Activated naive CD4-positive, alpha-beta T cell treated with anti-CD3 and anti-CD28 coated beads for 36 hours (primary cell): ENCODE measurements at regions not wholly inside any gene's neighbourhood (a gene's known extent, or its start where the extent isn't known, plus 50 kb on each side); places are given as distances from the start of the nearest gene placed in this dataset.

Experiments used
- CTCF ChIA-PET: fragments of 350-600 bp; sonication (Branson Sonifier 250); formaldehyde crosslinking; loops from one replicate; lab custom pipeline; 2021; ENCODE audit warnings: antibody characterized with exemption; lab: Charles Lee
- DNase-seq: peaks from one replicate; pipeline ENCODE4 v3.0.0-alpha.2; 2020
- H3K27ac Mint-ChIP-seq: one replicate; pipeline ENCODE4 v1.8.0; 2021; ENCODE audit warnings: mild to moderate bottlenecking, mixed read lengths
- H3K27me3 Mint-ChIP-seq: one replicate; pipeline ENCODE4 v1.8.0; 2021; ENCODE audit warnings: low read depth, mixed read lengths
- H3K36me3 Mint-ChIP-seq: one replicate; pipeline ENCODE4 v1.8.0; 2021; ENCODE audit warnings: low read depth, mixed read lengths
- H3K4me1 Mint-ChIP-seq: one replicate; pipeline ENCODE4 v1.8.0; 2021; ENCODE audit warnings: low read depth, mixed read lengths
- H3K4me3 Mint-ChIP-seq: one replicate; pipeline ENCODE4 v1.8.0; 2021; ENCODE audit warnings: mild to moderate bottlenecking, moderate library complexity, mixed read lengths
- H3K9me3 Mint-ChIP-seq: one replicate; pipeline ENCODE4 v1.8.0; 2021; ENCODE audit warnings: mixed read lengths
- intact Hi-C: fragments of 100-400 bp; cut with micrococcal nuclease; formaldehyde crosslinking; loops from one replicate; pipeline ENCODE4 v1.15.1; 2023

DNA sequence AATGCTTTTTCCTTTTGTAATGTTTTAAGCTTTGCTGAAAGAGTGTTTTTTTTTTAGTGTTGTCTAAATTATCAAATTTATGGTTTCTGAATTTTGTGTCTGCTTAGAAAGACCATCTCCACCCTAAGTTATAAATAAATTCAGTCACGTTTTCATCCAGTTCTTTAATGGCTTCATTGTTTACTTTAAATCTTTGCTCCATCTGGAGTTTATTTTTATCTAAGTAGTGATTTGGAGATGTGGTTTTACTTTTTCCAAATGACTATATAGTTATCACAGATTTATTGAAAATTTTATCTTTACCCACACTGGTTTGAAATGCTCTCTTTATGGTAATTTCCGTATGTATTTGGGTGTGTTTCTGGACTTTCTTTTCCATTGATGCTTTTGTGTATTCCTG lies 577.2 kb upstream of the ZNF608 start:
- intact Hi-C loops = no loop called here
- no peaks in the 10 kb centered on the region for H3K4me1 Mint-ChIP-seq
- H3K36me3 Mint-ChIP-seq = no peaks in the 10 kb centered on the region
- H3K27ac Mint-ChIP-seq = no peak overlapping the region
- DNase-seq = no peak
- H3K4me3 Mint-ChIP-seq = no peak overlapping the region
- H3K27me3 Mint-ChIP-seq = no peaks in the 10 kb centered on the region
- CTCF ChIA-PET = interaction anchor here (0.7 kb wide), 1 partner anchor 27 kb away, joined by 3 read pairs; no protein-coding TSS in a partner anchor
- peaks cover 1% of the 10 kb centered on the region for H3K9me3 Mint-ChIP-seq

GRCh38 chr5:125325488-125326149 lies 579.2 kb upstream of the ZNF608 start:
- intact Hi-C loops = no loop called here
- Mint-ChIP-seq H3K4me1 (no peaks in the 10 kb centered on the region), H3K27me3 (no peaks in the 10 kb centered on the region), H3K27ac (no peak overlapping the region), H3K4me3 (no peak overlapping the region), H3K36me3 (no peaks in the 10 kb centered on the region), H3K9me3 (peaks cover 1% of the 10 kb centered on the region)
- DNase-seq = no peak
- CTCF ChIA-PET = no interaction called here

DNA sequence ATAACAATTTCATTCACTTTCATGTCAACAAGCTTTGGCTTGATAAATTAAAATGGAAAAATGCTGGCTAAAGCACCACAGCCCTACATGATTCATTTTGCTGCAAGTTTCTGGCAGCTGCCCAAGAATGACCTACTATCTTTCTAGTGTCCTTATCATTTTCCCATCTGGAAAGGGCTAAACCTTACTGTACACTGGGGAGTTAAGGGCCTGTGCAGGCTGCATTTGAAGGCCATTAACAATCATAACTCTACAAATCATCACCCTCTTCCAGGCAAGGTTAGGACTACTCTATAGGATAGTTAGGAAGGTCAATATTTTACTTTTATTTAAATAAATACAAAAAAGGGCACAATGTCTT lies 579.7 kb upstream of the ZNF608 start:
- no peaks in the 10 kb centered on the region for H3K27me3 Mint-ChIP-seq
- H3K9me3 Mint-ChIP-seq = no peaks in the 10 kb centered on the region
- H3K36me3 Mint-ChIP-seq = no peaks in the 10 kb centered on the region
- no peak for DNase-seq
- no peak overlapping the region for H3K27ac Mint-ChIP-seq
- CTCF ChIA-PET = no interaction called here
- no peaks in the 10 kb centered on the region for H3K4me1 Mint-ChIP-seq
- no peak overlapping the region for H3K4me3 Mint-ChIP-seq
- intact Hi-C loops = no loop called here

- Mint-ChIP-seq H3K27ac (no peak overlapping the region), H3K4me3 (no peak overlapping the region), H3K27me3 (no peaks in the 10 kb centered on the region), H3K36me3 (no peaks in the 10 kb centered on the region), H3K4me1 (no peaks in the 10 kb centered on the region), H3K9me3 (no peaks in the 10 kb centered on the region)
- CTCF ChIA-PET = no interaction called here
- no peak for DNase-seq
- intact Hi-C loops = no loop called here
Measured at GRCh38 chr5:125327676-125328075, 581.2 kb upstream of the ZNF608 start.

- intact Hi-C loops = no loop called here
- H3K9me3 Mint-ChIP-seq = peaks cover 4% of the 10 kb centered on the region
- no peaks in the 10 kb centered on the region for H3K27me3 Mint-ChIP-seq
- DNase-seq = no peak
- H3K36me3 Mint-ChIP-seq = no peaks in the 10 kb centered on the region
- H3K27ac Mint-ChIP-seq = no peak overlapping the region
- CTCF ChIA-PET = no interaction called here
- H3K4me3 Mint-ChIP-seq = no peak overlapping the region
- no peaks in the 10 kb centered on the region for H3K4me1 Mint-ChIP-seq
Measured at GRCh38 chr5:125331987-125332598, 585.7 kb upstream of the ZNF608 start.

GRCh38 chr5:125333416-125333815 lies 587.0 kb upstream of the ZNF608 start:
- Mint-ChIP-seq H3K4me3 (no peak overlapping the region), H3K9me3 (peaks cover 6% of the 10 kb centered on the region), H3K4me1 (no peaks in the 10 kb centered on the region), H3K27ac (no peak overlapping the region), H3K27me3 (no peaks in the 10 kb centered on the region), H3K36me3 (no peaks in the 10 kb centered on the region)
- DNase-seq = no peak
- CTCF ChIA-PET = no interaction called here
- intact Hi-C loops = no loop called here

DNA sequence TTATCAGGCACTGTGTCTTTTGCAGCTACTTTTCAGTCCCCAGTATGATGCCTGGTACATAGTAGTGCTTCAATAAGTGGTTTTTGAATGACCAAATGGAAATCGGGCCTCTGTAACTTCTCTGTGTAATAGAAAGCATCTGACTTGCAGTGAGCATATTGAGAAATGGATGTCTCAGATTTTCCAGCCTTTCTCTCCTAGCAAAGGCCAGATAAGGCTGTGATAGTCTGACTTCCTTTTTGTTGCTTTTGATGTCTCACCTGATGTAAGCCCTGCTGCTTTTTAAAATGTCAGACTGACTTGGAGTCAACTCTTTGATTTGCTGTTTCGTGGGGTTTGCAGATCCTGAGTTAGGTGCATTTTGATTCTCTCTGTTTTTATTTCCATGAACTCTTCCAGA lies 590.0 kb upstream of the ZNF608 start:
- Mint-ChIP-seq H3K4me1 (no peaks in the 10 kb centered on the region), H3K27ac (no peak overlapping the region), H3K27me3 (no peaks in the 10 kb centered on the region), H3K4me3 (no peak overlapping the region), H3K36me3 (no peaks in the 10 kb centered on the region), H3K9me3 (peaks cover 8% of the 10 kb centered on the region)
- CTCF ChIA-PET = no interaction called here
- no peak for DNase-seq
- intact Hi-C loops = no loop called here

GRCh38 chr5:125337294-125337693 lies 590.9 kb upstream of the ZNF608 start:
- Mint-ChIP-seq H3K4me3 (no peak overlapping the region), H3K27me3 (no peaks in the 10 kb centered on the region), H3K36me3 (no peaks in the 10 kb centered on the region), H3K27ac (no peak overlapping the region), H3K4me1 (no peaks in the 10 kb centered on the region), H3K9me3 (peaks cover 10% of the 10 kb centered on the region)
- no peak for DNase-seq
- intact Hi-C loops = no loop called here
- CTCF ChIA-PET = no interaction called here

GRCh38 chr5:125338440-125339174 lies 592.2 kb upstream of the ZNF608 start:
- Mint-ChIP-seq H3K4me1 (no peaks in the 10 kb centered on the region), H3K27me3 (no peaks in the 10 kb centered on the region), H3K9me3 (peaks cover 10% of the 10 kb centered on the region), H3K27ac (no peak overlapping the region), H3K36me3 (no peaks in the 10 kb centered on the region), H3K4me3 (no peak overlapping the region)
- DNase-seq = no peak
- CTCF ChIA-PET = no interaction called here
- intact Hi-C loops = no loop called here

GRCh38 chr5:125341436-125341835 lies 595.0 kb upstream of the ZNF608 start:
- no peaks in the 10 kb centered on the region for H3K36me3 Mint-ChIP-seq
- H3K27ac Mint-ChIP-seq = no peak overlapping the region
- CTCF ChIA-PET = no interaction called here
- H3K4me1 Mint-ChIP-seq = no peaks in the 10 kb centered on the region
- H3K4me3 Mint-ChIP-seq = no peak overlapping the region
- intact Hi-C loops = no loop called here
- no peaks in the 10 kb centered on the region for H3K27me3 Mint-ChIP-seq
- no peak for DNase-seq
- H3K9me3 Mint-ChIP-seq = peaks cover 7% of the 10 kb centered on the region

DNA sequence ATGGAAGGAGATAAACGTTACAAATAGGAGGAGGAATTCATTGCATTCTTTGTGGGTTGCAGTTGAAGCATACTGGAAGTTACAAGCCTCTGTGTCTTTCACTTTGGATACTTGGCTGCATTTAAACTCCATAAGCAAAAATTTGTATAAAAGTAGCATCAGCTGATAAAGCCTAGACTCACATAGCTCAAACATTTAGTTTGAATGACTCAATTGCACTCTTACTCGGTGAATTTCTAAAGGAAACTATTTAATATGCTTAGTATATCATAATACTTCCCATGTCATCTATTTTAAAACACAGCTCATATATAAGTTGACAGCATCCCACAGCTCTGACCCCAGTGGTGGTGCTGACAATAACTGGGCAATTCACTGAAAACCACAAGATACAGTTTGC lies 596.6 kb upstream of the ZNF608 start:
- Mint-ChIP-seq H3K36me3 (no peaks in the 10 kb centered on the region), H3K4me1 (no peaks in the 10 kb centered on the region), H3K27ac (no peak overlapping the region), H3K4me3 (no peak overlapping the region), H3K9me3 (peaks cover 5% of the 10 kb centered on the region), H3K27me3 (no peaks in the 10 kb centered on the region)
- CTCF ChIA-PET = no interaction called here
- no peak for DNase-seq
- intact Hi-C loops = no loop called here

GRCh38 chr5:125346316-125346715 lies 599.9 kb upstream of the ZNF608 start:
- Mint-ChIP-seq H3K4me3 (no peak overlapping the region), H3K4me1 (no peaks in the 10 kb centered on the region), H3K27ac (no peak overlapping the region), H3K36me3 (no peaks in the 10 kb centered on the region), H3K9me3 (peaks cover 2% of the 10 kb centered on the region), H3K27me3 (no peaks in the 10 kb centered on the region)
- CTCF ChIA-PET = no interaction called here
- intact Hi-C loops = no loop called here
- DNase-seq = no peak

DNA sequence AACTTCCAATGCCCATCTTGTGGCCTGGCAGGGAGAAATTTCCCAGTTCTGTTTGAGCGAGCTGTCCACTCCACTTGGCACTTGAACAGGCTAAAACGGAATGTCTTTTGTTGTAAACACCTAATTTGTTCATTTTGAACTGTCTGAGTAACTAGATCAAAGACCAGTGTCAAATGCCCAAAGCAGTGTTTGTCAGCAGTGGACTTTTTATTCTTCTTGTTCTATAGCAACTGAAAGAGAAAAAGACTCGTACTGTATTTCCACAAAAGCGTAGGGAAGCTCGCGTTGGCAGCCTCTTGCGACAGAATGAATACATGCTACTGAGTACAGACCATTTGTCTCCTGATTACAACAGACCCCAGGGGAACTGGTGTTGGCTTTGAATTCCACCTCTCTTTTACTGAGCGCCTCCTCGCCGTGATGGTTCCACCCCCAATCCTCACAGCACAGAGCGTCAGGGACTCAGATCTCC lies 601.8 kb upstream of the ZNF608 start:
- DNase-seq = no peak
- Mint-ChIP-seq H3K4me3 (no peak overlapping the region), H3K4me1 (no peaks in the 10 kb centered on the region), H3K36me3 (no peaks in the 10 kb centered on the region), H3K27me3 (no peaks in the 10 kb centered on the region), H3K9me3 (no peaks in the 10 kb centered on the region), H3K27ac (no peak overlapping the region)
- intact Hi-C loops = no loop called here
- CTCF ChIA-PET = no interaction called here
